T-helper 1 cell treated with Interleukin-12 subunit alpha and Interleukin-12 subunit beta and Interleukin-4 antibody, amounts not matched to agents 30 ng/mL and 1 ng/mL, for 36 hours (primary cell): ENCODE measurements at regions not wholly inside any gene's neighbourhood (a gene's known extent, or its start where the extent isn't known, plus 50 kb on each side); places are given as distances from the start of the nearest gene placed in this dataset.
"Not testable (repeated sequence)": the region's sequence is repeated elsewhere in the genome, so short reads cannot be mapped to it uniquely, and the experiment has no call there.

Source experiments
- intact Hi-C: fragments of 100-400 bp; cut with micrococcal nuclease; formaldehyde crosslinking; loops from one replicate; pipeline ENCODE4 v1.15.1; 2024

DNA sequence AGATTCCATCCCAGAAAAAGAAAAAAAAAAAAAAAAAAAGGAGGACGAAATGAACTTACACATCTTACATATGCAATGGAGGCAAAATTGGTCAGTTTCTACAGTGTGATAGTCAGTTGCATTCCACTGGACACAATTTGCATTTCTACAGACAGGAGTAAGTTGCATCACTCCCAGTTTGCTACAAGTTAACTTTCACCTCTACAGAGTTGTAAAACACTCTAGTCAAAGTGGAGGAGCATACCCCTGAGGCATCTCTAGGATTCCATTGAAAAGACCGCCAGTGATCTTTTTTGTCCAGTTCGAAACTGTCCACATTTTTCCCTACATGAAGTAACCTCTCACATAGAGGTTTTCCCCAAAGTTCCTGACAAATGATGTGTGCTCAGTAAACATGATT lies 202.8 kb downstream of the VAPA start:
- intact Hi-C loops: no loop called here

GRCh38 chr18:10119528-10119927 lies 205.7 kb downstream of the VAPA start:
- intact Hi-C loops: no loop called here

- intact Hi-C loops: no loop called here
These were observed 206.2 kb downstream of the VAPA start for GRCh38 chr18:10119991-10120390.

DNA sequence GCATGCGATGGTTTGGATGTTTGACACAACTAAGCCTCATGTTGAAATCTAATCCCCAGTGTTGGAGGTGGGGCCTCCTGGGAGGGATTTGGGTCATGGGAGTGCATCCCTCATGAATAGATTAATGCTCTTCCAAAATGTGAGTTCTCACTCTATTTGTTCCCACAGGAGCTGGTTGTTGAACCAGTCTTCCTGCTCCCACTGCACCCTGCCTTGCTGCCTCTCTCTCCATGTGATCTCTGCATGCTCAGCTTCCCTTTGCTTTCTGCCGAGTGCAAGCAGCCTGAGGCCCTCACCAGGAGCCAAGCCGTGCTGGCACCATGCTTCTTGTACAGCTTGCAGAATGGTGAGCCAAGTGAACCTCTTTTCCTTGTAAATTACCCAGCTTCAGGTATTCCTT lies 206.8 kb downstream of the VAPA start:
- intact Hi-C loops: no loop called here

DNA sequence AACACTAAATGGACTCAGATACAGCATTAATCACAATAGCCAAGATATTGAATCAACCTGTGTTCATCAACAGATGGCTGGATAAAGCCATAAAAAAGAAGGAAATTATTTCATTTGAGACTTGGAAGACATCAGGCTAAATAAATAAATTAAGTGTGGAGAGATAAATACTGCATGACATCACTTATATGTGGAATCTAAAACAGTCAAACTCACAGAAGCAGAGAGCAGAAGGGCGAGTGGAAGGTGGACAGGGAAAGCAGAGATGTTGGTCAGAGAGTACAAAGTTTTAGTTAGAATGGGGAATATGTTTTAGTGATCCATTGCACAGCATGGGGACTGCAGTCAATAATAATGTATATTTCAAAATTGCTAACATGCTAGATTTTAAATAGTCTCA lies 207.2 kb downstream of the VAPA start:
- intact Hi-C loops: no loop called here

GRCh38 chr18:10121786-10122515 lies 208.1 kb downstream of the VAPA start:
- intact Hi-C loops: loop anchor here (2.0 kb wide), 2 partner anchors 91 to 209 kb away; no protein-coding TSS in a partner anchor

DNA sequence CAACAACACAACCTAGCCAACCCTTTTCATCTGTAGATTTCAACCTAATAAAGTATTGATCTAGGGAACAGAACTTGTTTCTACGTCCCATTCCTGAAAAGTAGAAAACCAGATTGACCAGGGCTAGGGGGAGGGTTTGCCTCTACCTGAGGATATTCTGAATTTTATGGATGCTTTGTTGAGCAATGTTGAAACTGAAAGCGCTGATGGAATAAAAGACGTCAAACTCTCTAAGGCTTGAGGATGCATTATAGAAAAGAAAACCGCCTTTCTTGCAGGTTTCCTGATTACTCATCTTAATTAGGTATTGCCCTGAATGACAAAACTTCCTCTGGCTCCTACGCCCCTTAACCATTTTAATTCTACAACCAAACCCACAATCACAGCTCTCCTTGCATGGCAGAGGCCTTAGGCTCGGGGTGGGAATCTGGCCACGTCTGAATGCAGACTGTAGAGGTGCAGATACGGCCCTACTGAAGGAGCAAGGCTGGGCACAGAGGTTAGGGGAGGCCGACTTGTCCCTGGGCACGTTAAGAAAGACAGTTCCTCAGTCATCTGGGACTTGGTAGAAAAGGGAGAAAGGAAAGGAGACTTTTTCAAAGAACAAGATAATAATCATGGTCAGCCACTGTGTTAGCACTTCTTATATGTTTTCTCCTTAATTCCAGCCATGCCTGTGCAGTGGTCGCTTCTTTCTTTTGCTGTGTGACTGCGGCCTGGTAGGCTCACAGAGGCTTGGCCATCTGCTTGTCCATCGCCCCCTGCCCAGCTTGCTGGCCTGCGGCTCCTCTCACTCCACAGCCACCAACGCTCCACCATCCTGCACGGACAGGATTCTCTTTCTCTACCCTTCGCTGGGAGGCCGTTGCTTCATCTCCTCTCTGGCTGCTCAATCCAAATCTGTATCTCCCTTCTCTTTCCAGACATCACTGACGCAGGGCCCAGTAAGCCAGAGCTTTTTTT lies 209.5 kb downstream of the VAPA start:
- intact Hi-C loops: loop anchor here (1.0 to 2.0 kb wide), 3 partner anchors 90 to 403 kb away; partner anchors contain the start of gene NAPG

- intact Hi-C loops: no loop called here
These were observed 210.3 kb downstream of the VAPA start for GRCh38 chr18:10124071-10124470.

- intact Hi-C loops: no loop called here
These were observed 210.7 kb downstream of the VAPA start for GRCh38 chr18:10124557-10124956.

GRCh38 chr18:10124967-10125366 lies 211.2 kb downstream of the VAPA start:
- intact Hi-C loops: no loop called here

DNA sequence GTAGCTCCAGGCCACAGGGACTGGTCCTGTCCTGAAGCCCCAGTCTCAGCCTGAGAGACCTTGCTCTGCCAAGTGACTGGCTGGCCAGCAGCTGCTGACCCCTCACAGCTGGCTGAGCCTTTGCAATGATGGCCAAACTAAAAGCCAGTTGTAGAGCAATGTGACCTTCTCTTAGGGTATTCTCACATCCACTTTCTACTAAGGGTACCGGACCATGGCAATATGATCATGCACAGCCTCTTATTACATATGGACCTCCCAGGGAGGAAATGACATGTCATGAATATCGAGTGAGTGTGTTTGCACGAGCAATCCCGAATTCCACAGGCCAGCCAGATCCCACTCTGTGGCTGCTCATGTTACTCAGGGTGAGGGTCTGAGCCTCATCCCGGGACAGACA lies 213.9 kb downstream of the VAPA start:
- intact Hi-C loops: no loop called here

DNA sequence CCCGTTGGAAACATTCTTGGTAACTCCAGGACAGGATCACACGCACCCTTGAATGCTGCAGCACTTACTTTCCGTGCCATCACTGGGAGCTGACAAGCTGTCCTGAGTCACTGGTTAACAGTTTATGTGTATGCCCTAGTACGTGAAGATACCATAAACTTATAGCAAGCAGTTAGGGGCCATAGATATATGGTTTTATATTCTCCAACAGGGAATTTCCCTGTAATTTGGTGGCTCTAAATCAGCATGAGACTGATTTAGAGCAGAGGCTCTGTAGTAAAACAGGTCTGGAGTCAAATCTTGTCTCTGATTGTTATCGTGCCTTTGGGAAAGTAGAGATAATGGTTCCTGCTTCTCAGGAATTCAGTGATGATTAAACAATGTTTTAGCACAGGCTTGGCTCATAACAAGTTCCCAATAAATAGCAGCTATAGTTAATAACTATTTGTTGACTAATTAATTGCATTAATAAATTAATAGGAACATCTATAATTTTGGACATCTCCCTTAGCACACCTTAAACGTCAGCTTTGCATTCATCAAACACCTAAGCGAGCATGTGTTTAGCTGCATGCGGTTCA lies 215.2 kb downstream of the VAPA start:
- intact Hi-C loops: no loop called here

- intact Hi-C loops: no loop called here
These were observed 216.8 kb downstream of the VAPA start for GRCh38 chr18:10130606-10131005.

- intact Hi-C loops: no loop called here
These were observed 217.3 kb downstream of the VAPA start for GRCh38 chr18:10131081-10131459.

GRCh38 chr18:10131460-10132395 lies 217.9 kb downstream of the VAPA start:
- intact Hi-C loops: no loop called here

DNA sequence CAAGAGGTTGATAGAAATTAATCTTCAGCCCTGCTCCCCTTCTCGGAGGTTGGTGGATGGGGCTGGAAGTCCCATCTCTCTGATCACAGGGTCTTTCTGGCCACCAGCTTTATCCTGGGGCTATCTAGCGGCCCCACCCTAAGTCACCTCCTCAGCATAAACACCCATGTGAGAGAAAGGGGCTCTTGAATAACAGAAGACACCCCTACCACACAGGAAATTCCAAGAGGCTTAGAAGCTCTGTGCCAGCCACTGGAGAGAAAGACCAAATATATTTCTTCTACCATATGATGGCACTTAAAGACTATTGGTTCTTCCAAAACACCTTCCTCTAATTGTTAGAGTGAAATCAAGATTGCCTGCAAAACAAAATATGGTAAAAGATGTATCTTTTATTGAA lies 219.7 kb downstream of the VAPA start:
- intact Hi-C loops: no loop called here

GRCh38 chr18:10134204-10134603 lies 220.4 kb downstream of the VAPA start:
- intact Hi-C loops: no loop called here

DNA sequence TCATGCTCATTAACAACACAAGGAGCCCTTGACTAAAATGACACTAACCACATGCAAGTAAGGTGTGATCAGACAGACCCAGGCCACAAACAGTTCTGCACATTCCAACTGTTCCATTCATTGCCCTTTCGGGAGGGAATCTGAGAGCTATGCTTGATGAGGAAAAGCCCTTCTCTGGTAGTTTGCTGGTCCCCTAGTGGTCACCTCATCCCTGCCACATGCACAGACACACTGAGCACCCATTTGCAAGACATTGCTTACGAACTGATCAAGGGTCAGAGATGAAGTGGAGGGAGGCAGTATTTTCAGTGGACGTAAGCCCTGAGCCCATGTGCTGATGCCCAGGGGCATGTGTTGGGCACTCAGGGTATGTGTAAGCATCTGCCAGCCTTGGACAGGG lies 220.9 kb downstream of the VAPA start:
- intact Hi-C loops: not testable (repeated sequence)

DNA sequence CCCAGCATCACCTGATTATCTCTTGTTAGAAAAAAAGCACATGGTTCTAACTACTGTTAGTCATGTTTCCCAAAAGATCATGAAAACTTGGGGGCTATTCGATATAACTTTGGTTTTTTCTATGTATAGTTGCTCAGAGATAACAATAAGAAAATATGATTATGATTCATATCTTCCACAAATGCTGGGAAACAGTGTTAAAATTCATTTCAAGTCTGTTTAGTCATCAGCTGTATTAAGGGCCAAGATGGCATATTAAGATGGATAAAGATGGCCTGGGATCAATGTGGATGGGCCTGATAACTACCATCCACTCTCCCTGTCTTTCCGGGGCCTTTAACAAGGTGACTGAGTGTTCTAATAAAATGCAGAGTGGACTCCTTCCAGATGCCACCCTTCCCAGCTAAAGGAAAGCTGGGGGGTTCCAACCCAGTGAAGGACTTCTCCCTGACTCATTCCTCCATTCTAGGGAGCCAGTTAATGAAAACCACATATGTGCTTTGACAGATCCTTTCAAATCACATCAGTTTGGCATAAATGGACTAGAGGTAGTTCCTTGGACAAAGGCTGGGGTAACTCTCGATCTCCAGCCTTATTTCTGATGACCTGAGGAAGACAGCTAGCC lies 221.6 kb downstream of the VAPA start:
- intact Hi-C loops: no loop called here

DNA sequence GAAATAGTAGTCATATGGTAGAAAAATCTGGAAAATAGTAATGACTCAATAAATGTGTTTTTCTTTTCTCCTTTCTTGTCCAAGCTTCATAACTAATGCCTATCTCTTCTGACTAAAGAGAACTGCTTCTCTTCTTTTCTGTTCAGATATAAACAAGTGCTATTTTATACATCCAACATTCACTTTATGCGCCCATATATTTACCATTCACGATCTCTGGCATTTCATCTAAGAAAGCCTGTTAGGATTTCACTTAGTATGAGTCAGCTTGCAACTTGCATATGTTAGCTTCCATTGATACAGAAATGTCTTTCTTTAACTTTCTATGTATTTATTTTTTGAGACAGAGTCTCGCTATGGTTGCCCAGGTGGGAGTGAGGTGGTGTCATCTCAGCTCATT lies 224.9 kb downstream of the VAPA start:
- intact Hi-C loops: no loop called here
